OCI-LY3 (cell line): ENCODE measurements at regions not wholly inside any gene's neighbourhood (a gene's known extent, or its start where the extent isn't known, plus 50 kb on each side); places are given as distances from the start of the nearest gene placed in this dataset.

Experiments used
- H2AFZ ChIP-seq: fragments of 200-600, 300-600 bp; shearing (Covaris generic); 2 replicates; pipeline ENCODE4 v1.6.0; 2014; ENCODE audit warnings: antibody characterized with exemption, low read depth, low read length
- H3K27ac ChIP-seq: fragments of 200-600, 300-600 bp; sonication (generic); 2 replicates; pipeline ENCODE4 v1.5.1; 2014; ENCODE audit warnings: mild to moderate bottlenecking, low read length, moderate library complexity, mixed read lengths
- H3K27me3 ChIP-seq: fragments of 200-600, 300-600 bp; sonication (generic); 2 replicates; pipeline ENCODE4 v1.6.1; 2014; ENCODE audit warnings: low read depth, low read length, mixed read lengths
- H3K36me3 ChIP-seq: fragments of 200-600, 300-600 bp; sonication (generic); replicated peaks from 2 replicates; pipeline ENCODE3; 2014; ENCODE audit warnings: low read depth, low read length, mixed read lengths
- H3K4me1 ChIP-seq: fragments of 300-600, 200-600 bp; sonication (generic); 2 replicates; pipeline ENCODE4 v1.6.1; 2014; ENCODE audit warnings: low read length, mixed read lengths
- H3K4me2 ChIP-seq: fragments of 200-600, 300-600 bp; sonication (generic); 2 replicates; pipeline ENCODE4 v1.6.1; 2014; ENCODE audit warnings: low read length, mixed read lengths
- H3K4me3 ChIP-seq: fragments of 300-600, 200-600 bp; sonication (generic); 2 replicates; pipeline ENCODE4 v1.5.1; 2014; ENCODE audit warnings: antibody characterized with exemption, mild to moderate bottlenecking, low read length, moderate library complexity
- H3K79me2 ChIP-seq: fragments of 300-600, 200-600 bp; shearing (Covaris generic); 2 replicates; pipeline ENCODE4 v1.6.1; 2014; ENCODE audit warnings: mild to moderate bottlenecking, low read length, mixed read lengths
- H3K9ac ChIP-seq: fragments of 300-600, 200-600 bp; shearing (Covaris generic); 2 replicates; pipeline ENCODE4 v1.6.0; 2014; ENCODE audit warnings: mild to moderate bottlenecking, low read length, moderate library complexity
- H3K9me3 ChIP-seq: fragments of 200-600, 300-600 bp; shearing (Covaris generic); 2 replicates; pipeline ENCODE4 v1.6.1; 2014; ENCODE audit warnings: low read length, mixed read lengths; ENCODE audit not compliant: insufficient read depth
- H4K20me1 ChIP-seq: fragments of 200-600, 300-600 bp; sonication (generic); 2 replicates; pipeline ENCODE4 v1.6.1; 2016; ENCODE audit warnings: low read length, mixed read lengths; ENCODE audit not compliant: insufficient read depth
- CTCF ChIP-seq: fragments of 200-600, 300-600 bp; sonication (generic); IDR thresholded peaks from 2 replicates; pipeline ENCODE4 v1.5.1; 2014; ENCODE audit warnings: antibody characterized with exemption, low read length, low read depth
- EZH2phosphoT487 ChIP-seq: fragments of 200-600 bp; shearing (Covaris generic); IDR thresholded peaks from 2 replicates; pipeline ENCODE4 v1.6.1; 2018; ENCODE audit warnings: antibody characterized with exemption, mixed run types, low read depth

DNA sequence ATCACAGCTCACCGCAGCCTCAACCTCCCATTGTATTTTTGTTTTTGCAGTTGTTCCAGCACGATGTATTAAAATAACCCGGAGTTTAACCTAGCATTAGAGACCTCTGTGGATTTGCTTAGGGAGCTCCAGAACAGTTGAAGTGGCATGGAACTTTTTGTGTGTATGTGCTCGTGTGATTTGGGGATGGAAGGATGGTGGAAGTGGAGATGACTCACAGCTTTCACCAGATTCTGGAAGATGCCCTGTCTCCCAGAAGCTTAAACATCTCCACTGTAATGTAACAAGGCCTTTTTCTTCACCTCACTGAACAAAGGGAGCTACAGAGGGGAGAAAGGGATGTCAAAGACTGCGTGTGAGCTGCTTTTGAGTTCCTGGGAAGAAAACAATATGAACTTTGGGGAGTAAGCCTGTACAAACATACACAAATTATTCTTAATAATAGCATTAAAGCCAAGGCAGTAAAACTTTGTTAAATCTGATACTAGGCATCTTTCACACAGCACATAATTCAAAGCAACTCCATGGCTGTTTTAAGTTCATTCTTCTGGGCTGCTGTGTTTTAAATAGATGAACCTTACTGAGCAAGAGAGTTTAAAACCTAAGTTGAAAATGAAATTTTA lies 226.4 kb downstream of the ADAMTS15 start:
- Histone ChIP-seq H3K4me1 (no peaks in the 10 kb centered on the region), H3K79me2 (no peaks in the 10 kb centered on the region)

GRCh38 chr11:130675371-130675821 lies 227.0 kb downstream of the ADAMTS15 start:
- no peak for TF ChIP-seq EZH2phosphoT487
- H3K79me2 ChIP-seq = no peaks in the 10 kb centered on the region
- H4K20me1 ChIP-seq = no peaks in the 10 kb centered on the region
- H2AFZ ChIP-seq = no peak overlapping the region
- no peak overlapping the region for H3K4me3 ChIP-seq
- H3K9me3 ChIP-seq = no peaks in the 10 kb centered on the region
- H3K27ac ChIP-seq = no peak overlapping the region
- H3K4me2 ChIP-seq = no peak overlapping the region
- no peaks in the 10 kb centered on the region for H3K4me1 ChIP-seq
- no peaks in the 10 kb centered on the region for H3K36me3 ChIP-seq
- H3K9ac ChIP-seq = no peak overlapping the region
- H3K27me3 ChIP-seq = 0 out of 2 replicates have a peak, but pooled peaks cover 2% of the 10 kb centered on the region

More for the DNA sequence above, 226.4 kb downstream of the ADAMTS15 start:
- Histone ChIP-seq H3K9me3 (no peaks in the 10 kb centered on the region), H3K4me2 (no peak overlapping the region), H3K27me3 (0 out of 2 replicates have a peak, but pooled peaks cover 2% of the 10 kb centered on the region), H3K9ac (no peak overlapping the region), H3K27ac (no peak overlapping the region), H3K4me3 (no peak overlapping the region), H2AFZ (no peak overlapping the region), H3K36me3 (no peaks in the 10 kb centered on the region), H4K20me1 (no peaks in the 10 kb centered on the region)
- no peak for TF ChIP-seq EZH2phosphoT487
- no peak for TF ChIP-seq CTCF

DNA sequence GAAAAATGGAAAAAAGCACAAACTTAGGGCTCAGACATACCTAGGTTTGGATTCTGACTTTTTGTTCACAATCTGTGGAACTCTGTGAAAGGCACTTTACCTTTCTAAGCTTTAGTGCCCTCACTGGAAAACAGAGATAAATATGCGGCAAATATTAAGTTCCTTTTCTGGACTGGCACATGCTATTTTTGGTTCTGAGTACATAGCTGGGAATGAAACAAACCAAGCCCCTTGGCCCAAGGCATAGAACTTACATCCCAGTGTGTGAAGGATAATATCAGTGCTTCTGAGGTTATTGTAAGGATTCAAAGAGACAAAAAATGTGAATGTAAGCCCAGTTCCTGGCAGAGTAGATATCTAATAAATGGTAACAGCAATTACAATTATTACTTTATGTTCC lies 227.5 kb downstream of the ADAMTS15 start:
- H3K27me3 ChIP-seq = 0 out of 2 replicates have a peak, but pooled peaks cover 2% of the 10 kb centered on the region
- no peaks in the 10 kb centered on the region for H3K4me1 ChIP-seq
- no peak for TF ChIP-seq EZH2phosphoT487
- no peak for TF ChIP-seq CTCF
- no peak overlapping the region for H3K9ac ChIP-seq
- H2AFZ ChIP-seq = no peak overlapping the region
- no peaks in the 10 kb centered on the region for H3K9me3 ChIP-seq
- H3K4me3 ChIP-seq = no peak overlapping the region
- H3K27ac ChIP-seq = no peak overlapping the region
- no peaks in the 10 kb centered on the region for H3K79me2 ChIP-seq
- no peak overlapping the region for H3K4me2 ChIP-seq
- H3K36me3 ChIP-seq = no peaks in the 10 kb centered on the region
- H4K20me1 ChIP-seq = no peaks in the 10 kb centered on the region

DNA sequence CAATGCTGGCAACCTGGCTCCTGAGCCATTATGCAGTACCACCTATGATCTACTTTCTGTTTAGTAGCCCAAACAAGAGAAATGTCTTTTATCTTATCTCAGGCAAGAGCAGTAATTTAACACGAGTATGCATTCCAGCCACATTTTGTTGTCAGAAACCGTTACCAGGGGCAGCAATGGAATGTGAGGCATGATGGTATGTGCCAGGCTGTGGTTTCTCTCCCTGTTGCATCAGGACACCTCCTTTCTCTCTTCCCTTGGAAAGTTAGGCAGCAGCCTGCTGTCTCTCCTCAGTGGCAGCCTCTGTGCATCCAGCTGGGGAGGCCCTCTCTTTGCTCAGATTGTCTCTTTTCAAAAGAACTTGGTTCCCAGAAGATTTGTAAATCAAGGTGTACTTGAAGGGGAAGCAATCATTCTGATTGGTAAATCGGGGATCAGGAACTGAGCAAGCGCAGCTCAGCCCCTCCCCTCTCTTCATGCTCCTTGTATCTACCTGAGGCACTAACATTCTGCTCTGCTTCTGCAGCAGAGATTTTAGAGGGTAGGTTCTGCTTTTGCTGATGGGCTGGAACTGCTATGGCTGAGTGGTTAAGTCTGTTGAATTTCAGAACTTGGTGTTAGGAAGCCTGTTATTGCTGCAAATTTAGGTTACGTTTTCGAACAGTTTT lies 229.2 kb downstream of the ADAMTS15 start:
- H3K9me3 ChIP-seq = no peaks in the 10 kb centered on the region
- H3K4me2 ChIP-seq = no peak overlapping the region
- no peaks in the 10 kb centered on the region for H3K36me3 ChIP-seq
- H3K4me1 ChIP-seq = no peaks in the 10 kb centered on the region
- no peak overlapping the region for H3K27ac ChIP-seq
- no peak overlapping the region for H3K4me3 ChIP-seq
- H3K79me2 ChIP-seq = no peaks in the 10 kb centered on the region
- no peaks in the 10 kb centered on the region for H4K20me1 ChIP-seq
- H3K9ac ChIP-seq = no peak overlapping the region
- 0 out of 2 replicates have a peak, but pooled peaks cover 2% of the 10 kb centered on the region for H3K27me3 ChIP-seq
- H2AFZ ChIP-seq = no peak overlapping the region
- no peak for TF ChIP-seq CTCF
- TF ChIP-seq EZH2phosphoT487 = no peak
